GM18861 (cell line): ENCODE measurements at regions not wholly inside any gene's neighbourhood (a gene's known extent, or its start where the extent isn't known, plus 50 kb on each side); places are given as distances from the start of the nearest gene placed in this dataset.

Source experiments
- ATAC-seq: cut with Tn5 transposase; IDR thresholded peaks from one replicate; pipeline ENCODE4 v1.9.1; 2021; ENCODE audit not compliant: unreplicated experiment

- no peak for ATAC-seq
Observed at GRCh38 chr3:104519468-104520227, 847.1 kb upstream of the ALCAM start.

- peak; percentile 38 for ATAC-seq
Observed at GRCh38 chr3:104520228-104520655, 846.5 kb upstream of the ALCAM start.

- ATAC-seq: peak; percentile 45
Observed at GRCh38 chr3:104521606-104522336, 844.9 kb upstream of the ALCAM start.

GRCh38 chr3:104523136-104523535, 843.6 kb upstream of the ALCAM start:
- ATAC-seq: no peak

- ATAC-seq: peak; percentile 76
Observed at GRCh38 chr3:104526901-104527401, 839.8 kb upstream of the ALCAM start.

- no peak for ATAC-seq
Observed at GRCh38 chr3:104530934-104531333, 835.8 kb upstream of the ALCAM start.

GRCh38 chr3:104536715-104537114, 830.0 kb upstream of the ALCAM start:
- peak; percentile 93 for ATAC-seq

- no peak for ATAC-seq
Observed at GRCh38 chr3:104537323-104537722, 829.4 kb upstream of the ALCAM start.

GRCh38 chr3:104546301-104546700, 820.4 kb upstream of the ALCAM start:
- no peak for ATAC-seq

- no peak for ATAC-seq
Observed at GRCh38 chr3:104547031-104547430, 819.7 kb upstream of the ALCAM start.

GRCh38 chr3:104548401-104548800, 818.3 kb upstream of the ALCAM start:
- ATAC-seq: no peak

GRCh38 chr3:104549099-104549714, 817.5 kb upstream of the ALCAM start:
- no peak for ATAC-seq

- no peak for ATAC-seq
Observed at GRCh38 chr3:104553121-104553520, 813.6 kb upstream of the ALCAM start.

GRCh38 chr3:104554425-104554824, 812.3 kb upstream of the ALCAM start:
- ATAC-seq: no peak

- no peak for ATAC-seq
Observed at GRCh38 chr3:104555728-104556127, 811.0 kb upstream of the ALCAM start.

GRCh38 chr3:104556372-104557078, 810.2 kb upstream of the ALCAM start:
- ATAC-seq: no peak

GRCh38 chr3:104561324-104561723, 805.4 kb upstream of the ALCAM start:
- ATAC-seq: peak; percentile 45

GRCh38 chr3:104564045-104564643, 802.6 kb upstream of the ALCAM start:
- no peak for ATAC-seq

GRCh38 chr3:104566054-104566453, 800.7 kb upstream of the ALCAM start:
- ATAC-seq: no peak

- ATAC-seq: no peak
Observed at GRCh38 chr3:104575634-104576033, 791.1 kb upstream of the ALCAM start.

- no peak for ATAC-seq
Observed at GRCh38 chr3:104578558-104578957, 788.2 kb upstream of the ALCAM start.
